GM21381 (cell line): ENCODE measurements at regions not wholly inside any gene's neighbourhood (a gene's known extent, or its start where the extent isn't known, plus 50 kb on each side); places are given as distances from the start of the nearest gene placed in this dataset.
"Not testable (repeated sequence)": the region's sequence is repeated elsewhere in the genome, so short reads cannot be mapped to it uniquely, and the experiment has no call there.

ENCODE experiments used
- ATAC-seq: cut with Tn5 transposase; IDR thresholded peaks from one replicate; pipeline ENCODE4 v1.9.1; 2021; ENCODE audit warnings: mild to moderate bottlenecking, moderate library complexity; ENCODE audit not compliant: unreplicated experiment

DNA sequence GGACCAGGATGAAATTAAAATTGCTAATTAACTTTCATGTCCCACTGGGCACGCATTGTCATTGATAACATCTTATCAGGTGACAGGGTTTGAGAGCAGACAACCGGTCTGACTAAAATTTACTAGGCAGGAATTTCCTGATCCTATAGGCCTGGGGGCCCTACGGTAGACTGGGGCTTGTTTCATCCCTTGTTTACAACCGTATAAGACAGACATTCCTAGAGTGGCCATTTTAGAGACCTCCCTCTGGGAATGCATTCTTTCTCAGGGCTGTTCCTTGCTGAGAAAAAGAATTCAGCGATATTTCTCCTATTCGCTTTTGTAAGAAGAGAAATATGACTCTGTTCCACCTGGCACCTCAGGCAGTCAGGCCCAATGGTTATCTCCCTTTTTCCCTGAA is 1737.8 kb upstream of the ACO1 start:
- ATAC-seq = not testable (repeated sequence)

DNA sequence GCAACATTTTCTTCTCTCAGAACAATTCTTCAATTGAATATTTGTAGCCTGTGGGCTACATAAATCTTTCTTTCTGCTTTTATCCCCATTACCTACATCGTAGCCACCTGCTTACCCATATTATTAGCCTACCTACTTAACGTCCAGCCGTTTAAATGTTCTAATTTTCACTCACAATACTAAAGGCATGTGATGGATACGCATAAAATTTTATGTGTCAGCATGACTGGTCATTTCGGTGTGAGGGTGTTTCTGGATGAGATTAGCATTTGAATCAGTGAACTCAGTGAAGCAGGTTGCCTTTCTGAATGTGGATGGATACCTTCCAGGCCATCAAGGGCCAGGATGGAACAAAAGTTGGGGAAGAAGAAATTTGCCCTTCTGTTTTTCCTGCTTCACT is 1722.5 kb upstream of the ACO1 start:
- no peak for ATAC-seq

GRCh38 chr9:30670805-30671562 is 1713.5 kb upstream of the ACO1 start:
- no peak for ATAC-seq

DNA sequence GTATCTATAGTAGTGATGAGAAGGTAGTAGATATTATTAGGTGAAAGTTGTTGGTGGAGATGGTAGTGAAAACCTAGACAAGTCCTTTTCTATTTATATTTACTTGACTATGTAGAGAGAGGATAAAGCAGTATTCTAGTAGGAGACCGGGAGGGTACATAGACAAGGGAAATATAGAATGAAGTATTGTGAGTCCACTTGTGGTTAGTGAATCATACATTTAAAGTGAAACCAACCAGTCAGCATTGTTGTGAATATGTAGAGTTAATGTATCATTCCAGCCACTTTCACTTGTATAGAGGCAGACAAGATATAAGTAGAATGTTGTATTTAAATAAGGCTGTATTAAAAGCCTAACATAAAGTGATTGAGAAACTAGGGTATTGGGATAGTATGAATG is 1711.3 kb upstream of the ACO1 start:
- ATAC-seq = no peak

- ATAC-seq = no peak
Observed at GRCh38 chr9:30676651-30677050, 1707.8 kb upstream of the ACO1 start.

GRCh38 chr9:30677221-30677620 is 1707.2 kb upstream of the ACO1 start:
- ATAC-seq = no peak

DNA sequence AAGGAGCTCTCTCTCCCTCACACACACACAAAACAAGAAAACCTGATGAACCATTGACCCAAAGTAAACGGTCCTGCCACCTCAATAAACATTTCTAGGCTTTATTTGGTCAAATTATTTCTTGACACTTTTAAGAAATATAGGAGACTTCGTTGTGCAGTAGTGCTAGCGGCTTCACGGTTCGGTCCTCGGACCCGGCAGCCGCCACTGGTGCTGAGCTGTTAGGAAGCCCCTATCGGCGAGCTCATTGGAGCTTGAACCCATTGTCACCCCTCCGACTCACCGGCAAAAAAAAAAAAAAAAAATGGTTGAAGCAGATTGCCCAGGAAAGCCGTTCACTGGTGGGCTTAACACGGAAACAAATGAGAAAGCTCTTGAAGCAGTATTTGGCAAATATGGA is 1695.6 kb upstream of the ACO1 start:
- ATAC-seq = no peak

DNA sequence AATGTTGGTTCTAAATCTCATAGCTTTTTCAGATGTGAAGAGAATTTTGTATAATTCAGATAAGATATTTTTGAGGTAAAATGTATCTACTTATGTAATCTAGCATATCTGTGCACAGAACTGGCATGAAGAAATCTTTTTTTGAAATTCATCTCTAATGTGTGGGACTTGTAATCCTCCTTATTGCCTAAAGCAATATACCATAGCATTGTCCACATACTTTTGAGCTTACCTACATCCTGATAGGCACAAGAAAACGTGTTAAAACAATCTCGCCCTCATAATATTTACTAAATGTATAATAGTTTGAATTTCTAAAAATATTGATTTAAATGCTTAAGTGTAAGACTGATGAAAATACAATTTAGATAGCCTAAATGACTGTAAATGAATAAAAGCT is 1686.5 kb upstream of the ACO1 start:
- no peak for ATAC-seq

GRCh38 chr9:30711591-30711990 is 1672.9 kb upstream of the ACO1 start:
- no peak for ATAC-seq

- ATAC-seq = no peak
Observed at GRCh38 chr9:30713243-30713642, 1671.2 kb upstream of the ACO1 start.

DNA sequence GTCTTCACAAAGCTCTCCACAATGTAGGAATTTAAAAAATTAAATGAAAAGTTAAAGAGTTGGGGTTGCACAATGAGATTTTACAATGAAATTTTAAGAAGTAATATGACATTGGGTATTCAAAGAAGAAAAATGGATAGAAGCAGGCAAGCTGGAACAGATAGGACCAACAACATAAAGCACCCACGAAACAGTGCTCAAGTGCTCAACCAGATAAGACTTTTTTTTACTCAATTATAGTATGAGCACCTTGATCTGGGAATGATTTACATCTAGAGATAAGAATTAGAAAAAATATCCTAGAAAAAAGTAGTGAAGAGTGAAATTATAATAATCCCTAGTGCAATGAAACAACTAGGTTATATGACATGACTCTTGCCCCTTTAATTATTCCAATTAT is 1670.1 kb upstream of the ACO1 start:
- no peak for ATAC-seq

DNA sequence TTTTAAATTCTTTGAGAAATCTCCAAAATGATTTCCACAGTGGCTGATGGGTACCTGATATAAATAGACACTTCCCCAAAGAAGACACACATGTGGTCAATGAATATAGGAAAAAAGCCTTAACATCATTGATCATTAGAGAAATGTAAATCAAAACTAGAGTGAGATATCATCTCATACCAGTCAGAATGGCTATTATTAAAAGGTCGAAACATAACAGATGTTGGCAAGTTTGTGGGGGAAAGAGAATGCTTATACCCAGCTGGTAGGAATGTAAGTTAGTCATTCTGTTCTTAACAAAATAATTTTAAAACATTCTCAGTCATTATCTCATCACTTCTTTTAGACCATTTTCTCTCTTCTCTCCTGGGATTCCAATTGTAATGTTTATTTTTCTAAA is 1666.0 kb upstream of the ACO1 start:
- no peak for ATAC-seq

DNA sequence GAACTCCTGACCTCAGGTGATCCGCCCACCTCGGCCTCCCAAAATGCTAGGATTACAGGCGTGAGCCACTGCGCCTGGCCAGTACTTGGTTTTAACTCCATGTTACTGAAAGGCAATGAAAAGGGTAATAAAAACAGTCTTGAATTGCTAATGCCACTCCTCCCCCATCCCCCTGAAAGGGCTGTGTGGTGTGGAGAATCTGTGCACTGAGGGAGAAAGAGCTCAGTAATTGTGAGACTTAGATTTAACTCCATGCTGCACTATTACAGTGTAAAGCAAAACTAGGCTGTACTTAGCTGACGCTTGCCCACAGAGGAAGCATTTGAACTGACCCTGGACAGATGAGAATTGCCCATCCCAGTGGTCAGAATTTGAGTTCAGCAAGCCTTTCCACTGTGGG is 1662.4 kb upstream of the ACO1 start:
- ATAC-seq = no peak

DNA sequence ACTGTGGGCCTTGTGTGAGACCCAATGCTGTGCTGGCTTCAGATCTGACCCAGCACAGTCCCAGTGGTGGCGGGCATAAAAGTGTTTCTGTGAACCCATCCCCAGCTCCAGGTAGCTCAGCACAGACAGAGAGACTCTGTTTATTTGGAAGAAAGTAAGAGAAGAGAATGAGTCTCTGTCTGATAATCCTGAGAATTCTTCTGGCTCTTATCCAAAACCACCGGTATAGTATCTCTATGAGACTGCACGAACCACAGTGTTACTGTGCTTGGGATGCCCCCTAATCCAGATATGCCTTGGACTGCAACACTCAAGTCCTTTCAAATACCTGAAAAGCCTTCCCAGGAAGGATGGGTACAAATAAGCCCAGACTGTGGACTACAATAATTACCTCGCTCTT is 1660.8 kb upstream of the ACO1 start:
- ATAC-seq = no peak

DNA sequence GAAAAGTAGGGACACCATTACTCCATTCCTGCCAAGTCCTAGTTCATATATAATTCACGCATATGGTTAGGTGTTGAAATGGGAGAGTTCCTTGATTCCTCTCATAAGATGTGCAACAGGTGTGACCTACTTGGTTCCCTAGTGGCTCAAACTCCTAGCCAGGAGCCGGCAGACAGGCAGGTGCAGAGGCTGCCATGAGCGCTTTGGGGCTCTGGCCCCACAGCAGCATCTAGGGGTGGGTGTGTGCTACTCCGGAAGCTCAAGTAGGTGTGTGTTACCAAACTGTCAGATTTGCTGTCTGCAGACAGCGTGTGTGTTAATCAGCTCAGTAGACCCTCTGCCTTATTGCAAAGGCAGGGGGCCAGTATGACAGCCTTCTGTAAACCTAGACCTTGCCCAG is 1652.4 kb upstream of the ACO1 start:
- no peak for ATAC-seq

- no peak for ATAC-seq
Observed at GRCh38 chr9:30744871-30745270, 1639.6 kb upstream of the ACO1 start.

GRCh38 chr9:30746589-30746988 is 1637.9 kb upstream of the ACO1 start:
- no peak for ATAC-seq

DNA sequence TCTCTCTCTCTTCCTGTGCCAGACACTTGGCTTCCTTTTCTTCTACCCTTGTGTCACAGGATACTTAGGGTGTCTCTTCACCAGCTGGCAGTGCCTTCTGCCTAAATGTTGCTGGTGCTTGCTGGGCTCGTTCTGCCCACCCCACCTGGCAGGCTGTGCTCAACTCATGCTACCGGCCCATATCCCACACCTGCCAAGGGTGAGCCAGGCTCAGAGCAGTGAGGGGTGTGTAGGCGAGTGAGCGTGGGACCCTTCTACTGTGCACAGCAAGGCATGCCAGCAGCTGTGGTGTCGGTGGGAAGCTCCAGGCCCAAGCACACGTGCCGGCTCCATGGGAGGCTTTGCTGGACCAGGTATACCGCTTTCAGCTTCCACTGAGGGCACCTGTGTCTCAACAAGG is 1626.7 kb upstream of the ACO1 start:
- no peak for ATAC-seq

- ATAC-seq = no peak
Observed at GRCh38 chr9:30758726-30759446, 1625.6 kb upstream of the ACO1 start.

DNA sequence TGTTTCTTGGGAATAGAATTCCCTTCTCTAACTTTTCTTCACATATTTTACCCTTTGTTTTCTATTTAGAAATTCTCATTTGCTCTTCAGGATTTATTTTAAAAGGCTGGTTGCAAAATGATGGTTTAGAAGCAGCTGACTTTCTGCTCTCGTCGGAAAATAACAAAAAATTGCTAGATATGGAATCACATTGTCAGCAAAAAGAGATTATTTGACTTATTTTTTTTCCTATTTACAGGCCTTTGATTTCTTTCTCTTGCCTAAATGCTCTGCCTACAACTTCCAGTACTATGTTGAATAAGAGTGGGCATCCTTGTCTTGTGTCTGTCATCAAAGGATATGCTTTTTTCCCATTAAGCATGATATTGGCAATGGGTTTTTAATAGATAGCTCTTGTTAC is 1619.1 kb upstream of the ACO1 start:
- ATAC-seq = no peak

DNA sequence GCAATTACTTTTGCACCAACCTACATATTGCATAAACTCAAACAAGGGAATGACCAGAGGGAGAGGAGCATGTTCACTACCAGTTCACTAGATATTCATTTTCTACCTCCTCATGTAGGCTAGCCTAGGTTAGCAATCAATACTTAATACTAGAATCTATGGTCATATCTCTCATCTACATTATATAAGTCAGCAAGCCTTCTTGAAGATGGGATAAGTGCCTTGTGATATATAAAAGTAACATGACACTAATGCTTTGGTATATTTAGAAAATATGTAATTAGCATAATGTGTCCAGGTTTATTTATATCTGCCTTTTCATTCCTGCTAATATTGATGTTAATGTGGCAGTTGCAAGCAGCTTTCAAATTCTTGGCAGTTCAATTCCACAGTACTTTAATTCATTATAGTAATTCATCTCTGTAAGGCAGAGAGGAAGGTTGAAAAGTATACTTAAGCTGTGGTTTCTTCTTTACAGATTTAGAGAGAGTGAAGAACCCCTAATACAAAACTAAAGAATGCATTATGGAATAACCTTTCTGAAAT is 1613.2 kb upstream of the ACO1 start:
- no peak for ATAC-seq

- ATAC-seq = no peak
Observed at GRCh38 chr9:30771760-30772159, 1612.7 kb upstream of the ACO1 start.
